NT2/D1 (cell line): ENCODE measurements at regions not wholly inside any gene's neighbourhood (a gene's known extent, or its start where the extent isn't known, plus 50 kb on each side); places are given as distances from the start of the nearest gene placed in this dataset.

Experiments
- DNase-seq: peaks from one replicate; pipeline ENCODE4 v3.0.0-alpha.2; 2011; ENCODE audit warnings: low read depth, low spot score
- H3K27me3 ChIP-seq: 2 replicates; pipeline ENCODE4 v1.6.0; 2011; ENCODE audit warnings: mild to moderate bottlenecking; ENCODE audit not compliant: insufficient read length, insufficient read depth
- H3K36me3 ChIP-seq: 2 replicates; pipeline ENCODE4 v1.6.1; 2011; ENCODE audit warnings: mild to moderate bottlenecking, low read length, mixed read lengths; ENCODE audit not compliant: insufficient read depth, insufficient read length
- H3K4me1 ChIP-seq: 2 replicates; pipeline ENCODE4 v1.5.1; 2011; ENCODE audit not compliant: insufficient read depth, insufficient read length
- H3K4me3 ChIP-seq: 2 replicates; pipeline ENCODE4 v1.5.1; 2011; ENCODE audit warnings: low read depth; ENCODE audit not compliant: insufficient read length
- H3K9ac ChIP-seq: 2 replicates; pipeline ENCODE4 v1.6.0; 2011; ENCODE audit warnings: low read depth; ENCODE audit not compliant: insufficient read length
- H3K9me3 ChIP-seq: 2 replicates; pipeline ENCODE4 v1.5.1; 2011; ENCODE audit warnings: mild to moderate bottlenecking, low read length; ENCODE audit not compliant: insufficient read depth
- SUZ12 ChIP-seq: IDR thresholded peaks from 2 replicates; pipeline ENCODE4 v1.6.1; 2011; ENCODE audit not compliant: insufficient read length, insufficient read depth; ENCODE audit errors: extremely low read depth
- YY1 ChIP-seq: IDR thresholded peaks from 2 replicates; pipeline ENCODE4 v1.6.1; 2011; ENCODE audit not compliant: insufficient read length, insufficient read depth
- ZNF274 ChIP-seq: IDR thresholded peaks from 2 replicates; pipeline ENCODE4 v1.6.1; 2011; ENCODE audit warnings: mild to moderate bottlenecking, low read depth, low read length

GRCh38 chr17:74002241-74002640, 201.2 kb upstream of the RPL38 start:
- no peak for TF ChIP-seq SUZ12
- TF ChIP-seq ZNF274, result no peak
- no peak for TF ChIP-seq YY1
- Histone ChIP-seq H3K9ac (no peak overlapping the region), H3K36me3 (no peaks in the 10 kb centered on the region), H3K4me1 (peaks cover 8% of the 10 kb centered on the region), H3K27me3 (no peaks in the 10 kb centered on the region), H3K4me3 (no peak overlapping the region), H3K9me3 (no peaks in the 10 kb centered on the region)
- DNase-seq, result no peak

GRCh38 chr17:74004056-74004455, 199.4 kb upstream of the RPL38 start:
- Histone ChIP-seq H3K27me3 (no peaks in the 10 kb centered on the region), H3K4me1 (peaks cover 9% of the 10 kb centered on the region), H3K36me3 (no peaks in the 10 kb centered on the region), H3K4me3 (no peak overlapping the region), H3K9ac (no peak overlapping the region), H3K9me3 (no peaks in the 10 kb centered on the region)
- no peak for DNase-seq
- no peak for TF ChIP-seq YY1
- no peak for TF ChIP-seq SUZ12
- no peak for TF ChIP-seq ZNF274

- Histone ChIP-seq H3K4me3 (no peak overlapping the region), H3K27me3 (no peaks in the 10 kb centered on the region), H3K9ac (no peak overlapping the region), H3K36me3 (no peaks in the 10 kb centered on the region), H3K4me1 (peaks cover 13% of the 10 kb centered on the region), H3K9me3 (no peaks in the 10 kb centered on the region)
- TF ChIP-seq ZNF274, result no peak
- no peak for TF ChIP-seq YY1
- TF ChIP-seq SUZ12, result no peak
- no peak for DNase-seq
Observed at GRCh38 chr17:74005790-74006189, 197.7 kb upstream of the RPL38 start.

GRCh38 chr17:74006371-74006770, 197.1 kb upstream of the RPL38 start:
- Histone ChIP-seq H3K36me3 (no peaks in the 10 kb centered on the region), H3K9ac (no peak overlapping the region), H3K27me3 (no peaks in the 10 kb centered on the region), H3K9me3 (no peaks in the 10 kb centered on the region), H3K4me1 (peaks cover 13% of the 10 kb centered on the region), H3K4me3 (no peak overlapping the region)
- no peak for TF ChIP-seq SUZ12
- no peak for TF ChIP-seq ZNF274
- TF ChIP-seq YY1, result no peak
- DNase-seq, result no peak

- H3K4me1 ChIP-seq, result peaks cover 13% of the 10 kb centered on the region
- H3K9ac ChIP-seq, result no peak overlapping the region
- no peaks in the 10 kb centered on the region for H3K27me3 ChIP-seq
- H3K36me3 ChIP-seq, result no peaks in the 10 kb centered on the region
- no peaks in the 10 kb centered on the region for H3K9me3 ChIP-seq
- DNase-seq, result peak; percentile 40
- H3K4me3 ChIP-seq, result no peak overlapping the region
- no peak for TF ChIP-seq YY1
- TF ChIP-seq ZNF274, result no peak
- TF ChIP-seq SUZ12, result no peak
Observed at GRCh38 chr17:74008196-74008595, 195.3 kb upstream of the RPL38 start.

- Histone ChIP-seq H3K4me1 (peaks cover 13% of the 10 kb centered on the region), H3K36me3 (no peaks in the 10 kb centered on the region), H3K9me3 (no peaks in the 10 kb centered on the region), H3K4me3 (no peak overlapping the region), H3K9ac (no peak overlapping the region), H3K27me3 (no peaks in the 10 kb centered on the region)
- TF ChIP-seq ZNF274 (no peak), SUZ12 (no peak), YY1 (no peak)
- DNase-seq, result no peak
Observed at GRCh38 chr17:74009056-74009625, 194.3 kb upstream of the RPL38 start.

GRCh38 chr17:74010903-74011302, 192.6 kb upstream of the RPL38 start:
- Histone ChIP-seq H3K9ac (no peak overlapping the region), H3K4me3 (no peak overlapping the region), H3K27me3 (peaks cover 6% of the 10 kb centered on the region), H3K4me1 (peaks cover 13% of the 10 kb centered on the region), H3K36me3 (no peaks in the 10 kb centered on the region), H3K9me3 (no peaks in the 10 kb centered on the region)
- TF ChIP-seq ZNF274 (no peak), SUZ12 (no peak), YY1 (no peak)
- DNase-seq, result no peak

GRCh38 chr17:74011966-74012365, 191.5 kb upstream of the RPL38 start:
- no peaks in the 10 kb centered on the region for H3K9me3 ChIP-seq
- no peak for TF ChIP-seq YY1
- no peak for TF ChIP-seq ZNF274
- H3K4me1 ChIP-seq, result peaks cover 14% of the 10 kb centered on the region
- no peak for DNase-seq
- no peaks in the 10 kb centered on the region for H3K36me3 ChIP-seq
- H3K4me3 ChIP-seq, result no peak overlapping the region
- no peak overlapping the region for H3K9ac ChIP-seq
- H3K27me3 ChIP-seq, result peaks cover 11% of the 10 kb centered on the region
